DND-41 (cell line): ENCODE measurements at regions not wholly inside any gene's neighbourhood (a gene's known extent, or its start where the extent isn't known, plus 50 kb on each side); places are given as distances from the start of the nearest gene placed in this dataset.

Experiments
- EZH2 ChIP-seq: IDR thresholded peaks from 3 replicates; pipeline ENCODE4 v1.6.1; 2012; ENCODE audit warnings: borderline replicate concordance, low read depth, mild to moderate bottlenecking, moderate library complexity, low read length, inconsistent platforms; ENCODE audit not compliant: severe bottlenecking
- TF ChIP-seq, protein P1 (sequence below): IDR thresholded peaks from 2 replicates; pipeline ENCODE4 v1.5.1; 2012; ENCODE audit warnings: borderline replicate concordance, low read length, moderate library complexity, mild to moderate bottlenecking; ENCODE audit not compliant: poor library complexity, severe bottlenecking; ENCODE audit errors: extremely low read depth

DNA sequence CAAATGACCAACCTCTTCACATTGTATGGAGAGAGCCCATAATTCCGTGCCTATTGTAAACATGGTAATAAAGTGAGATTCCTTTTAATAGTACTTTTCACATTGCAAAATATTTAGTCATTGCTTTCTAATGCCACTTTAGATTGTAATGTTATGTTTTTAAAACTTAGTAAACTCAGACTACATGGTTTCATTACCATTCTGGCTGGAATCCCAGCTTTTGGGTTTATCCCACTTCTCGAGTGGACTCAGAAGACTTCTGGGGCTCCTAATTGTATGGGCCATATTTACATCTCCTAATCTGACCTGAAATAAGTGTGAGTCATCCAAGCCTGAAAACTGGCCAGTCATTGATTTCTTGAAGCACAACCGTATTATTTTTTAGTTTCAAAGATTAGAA, 217.6 kb downstream of the CAAP1 start:
- TF ChIP-seq, protein P1, sequence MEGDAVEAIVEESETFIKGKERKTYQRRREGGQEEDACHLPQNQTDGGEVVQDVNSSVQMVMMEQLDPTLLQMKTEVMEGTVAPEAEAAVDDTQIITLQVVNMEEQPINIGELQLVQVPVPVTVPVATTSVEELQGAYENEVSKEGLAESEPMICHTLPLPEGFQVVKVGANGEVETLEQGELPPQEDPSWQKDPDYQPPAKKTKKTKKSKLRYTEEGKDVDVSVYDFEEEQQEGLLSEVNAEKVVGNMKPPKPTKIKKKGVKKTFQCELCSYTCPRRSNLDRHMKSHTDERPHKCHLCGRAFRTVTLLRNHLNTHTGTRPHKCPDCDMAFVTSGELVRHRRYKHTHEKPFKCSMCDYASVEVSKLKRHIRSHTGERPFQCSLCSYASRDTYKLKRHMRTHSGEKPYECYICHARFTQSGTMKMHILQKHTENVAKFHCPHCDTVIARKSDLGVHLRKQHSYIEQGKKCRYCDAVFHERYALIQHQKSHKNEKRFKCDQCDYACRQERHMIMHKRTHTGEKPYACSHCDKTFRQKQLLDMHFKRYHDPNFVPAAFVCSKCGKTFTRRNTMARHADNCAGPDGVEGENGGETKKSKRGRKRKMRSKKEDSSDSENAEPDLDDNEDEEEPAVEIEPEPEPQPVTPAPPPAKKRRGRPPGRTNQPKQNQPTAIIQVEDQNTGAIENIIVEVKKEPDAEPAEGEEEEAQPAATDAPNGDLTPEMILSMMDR = no peak
- TF ChIP-seq EZH2 = no peak
